AG08396 (cell line): ENCODE measurements at regions not wholly inside any gene's neighbourhood (a gene's known extent, or its start where the extent isn't known, plus 50 kb on each side); places are given as distances from the start of the nearest gene placed in this dataset.
"Not testable (repeated sequence)": the region's sequence is repeated elsewhere in the genome, so short reads cannot be mapped to it uniquely, and the experiment has no call there.

Experiments
- DNase-seq: peaks from one replicate; pipeline ENCODE4 v3.0.0; 2012; ENCODE audit warnings: low spot score, mixed read lengths

DNA sequence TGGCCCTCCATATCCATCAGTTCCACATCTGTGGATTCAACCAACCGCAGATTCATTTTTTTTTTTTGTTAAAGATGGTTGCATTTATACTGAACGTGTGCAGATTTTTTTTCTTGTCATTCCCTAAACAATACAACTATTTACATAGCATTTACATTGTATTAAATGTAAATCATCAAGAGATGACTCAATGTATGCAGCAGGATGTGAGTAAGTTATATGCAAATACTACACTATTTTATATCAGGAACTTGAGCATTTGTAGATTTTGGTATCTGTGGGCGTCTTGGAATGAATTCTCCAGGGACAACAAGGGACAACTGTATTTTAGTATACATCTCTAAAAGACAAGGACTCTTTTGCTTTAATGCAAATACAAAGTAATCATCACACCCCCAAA lies 299.2 kb upstream of the ZNF608 start:
- DNase-seq, result no peak

DNA sequence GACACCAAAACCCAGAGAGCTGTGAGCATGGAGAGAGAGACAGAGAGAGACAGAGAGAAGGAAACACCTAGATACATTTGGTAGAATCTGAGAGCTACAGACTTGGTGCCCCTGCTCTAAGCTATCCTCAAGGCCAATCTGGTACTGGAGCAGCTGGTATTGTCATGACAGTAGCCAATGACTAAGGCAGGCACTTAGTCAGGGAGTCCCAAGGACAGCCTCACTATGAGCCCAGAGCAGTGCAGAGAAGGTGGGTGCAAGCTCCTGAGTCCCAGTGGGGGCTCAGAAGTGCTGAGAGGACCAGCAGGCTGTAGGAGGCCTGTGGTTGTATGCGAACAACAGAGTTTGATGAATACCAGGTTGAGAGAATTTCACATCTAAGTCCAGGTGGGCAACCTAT lies 300.4 kb upstream of the ZNF608 start:
- DNase-seq, result no peak

DNA sequence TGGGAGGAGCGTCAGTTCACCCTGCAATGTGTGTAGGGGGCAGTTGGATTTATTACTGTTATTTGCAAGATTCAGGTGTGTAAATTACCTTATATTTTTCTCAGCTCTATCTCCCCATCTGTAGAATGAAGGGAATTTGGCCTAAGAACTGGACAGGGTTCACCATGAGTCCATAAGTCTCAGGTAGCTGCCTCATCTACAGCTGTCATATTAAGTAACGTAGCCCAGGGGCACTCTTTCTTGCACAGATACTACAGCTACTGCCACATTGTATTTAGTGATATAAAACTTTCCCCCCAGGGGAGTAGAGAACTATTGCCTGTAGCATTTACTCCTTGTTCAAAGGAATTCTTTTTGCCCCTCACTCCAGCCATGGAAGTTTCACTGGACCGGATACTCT lies 301.4 kb upstream of the ZNF608 start:
- no peak for DNase-seq

DNA sequence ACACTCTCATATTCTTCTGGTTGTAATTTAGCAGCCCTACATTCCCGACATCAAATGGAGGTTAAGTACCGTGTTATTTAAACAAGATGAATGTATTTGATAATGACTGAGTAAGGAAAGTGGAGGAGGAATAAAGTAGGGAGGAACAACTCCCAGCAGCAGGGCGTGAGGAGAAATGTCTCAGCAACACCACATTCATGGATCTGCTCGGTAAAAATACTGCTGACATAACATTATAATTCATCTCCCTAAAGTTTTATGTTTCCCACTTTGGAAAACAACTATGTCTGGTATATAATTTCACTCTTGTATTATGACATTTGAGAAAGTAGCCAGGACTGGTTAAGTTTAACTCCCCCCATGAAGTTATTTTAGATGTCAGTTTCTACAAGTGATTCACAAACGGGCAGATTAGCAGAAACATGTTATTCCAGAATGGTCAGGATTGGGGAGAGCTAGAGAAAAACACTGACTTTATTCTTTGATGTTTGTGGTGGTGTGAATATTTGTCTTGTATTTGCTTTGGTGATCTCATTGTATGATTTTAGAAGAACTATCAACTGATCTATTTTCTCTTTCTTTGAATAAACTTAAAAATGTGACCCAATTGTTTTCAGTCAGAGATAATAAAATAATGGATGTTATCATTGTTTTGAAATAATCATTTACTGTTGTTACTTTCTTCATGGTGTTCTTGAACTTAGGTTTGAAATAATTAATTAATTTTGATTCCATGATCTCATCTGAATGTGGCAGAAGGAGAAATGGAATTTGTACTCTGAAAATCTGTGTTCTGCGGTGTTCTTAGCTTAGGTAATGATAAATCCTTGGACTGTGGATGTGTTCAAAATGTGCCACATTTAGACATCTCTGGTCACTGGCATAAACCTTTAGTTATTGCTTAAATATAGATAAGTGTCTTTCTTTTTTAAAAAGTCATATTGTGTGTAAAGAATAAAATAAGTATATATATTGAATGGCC lies 303.6 kb upstream of the ZNF608 start:
- no peak for DNase-seq

DNA sequence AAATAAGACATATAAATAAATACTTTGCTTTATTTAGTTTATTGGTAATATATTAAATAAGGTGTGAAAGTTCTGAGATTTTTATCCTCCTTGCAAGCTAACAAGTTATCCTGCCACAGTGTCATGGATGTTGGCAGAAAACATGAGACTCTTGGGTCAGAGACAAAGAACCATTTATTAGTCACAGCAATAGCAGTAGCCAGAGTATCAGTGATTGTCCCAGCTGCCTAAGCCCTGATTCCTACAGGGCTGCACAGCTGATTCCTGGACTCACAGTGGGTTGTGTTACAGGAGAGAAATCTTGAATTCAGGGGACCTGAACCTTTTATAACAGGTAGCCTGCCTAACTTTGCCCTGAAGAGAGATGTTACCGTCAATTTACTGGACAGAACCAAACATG lies 304.5 kb upstream of the ZNF608 start:
- no peak for DNase-seq

DNA sequence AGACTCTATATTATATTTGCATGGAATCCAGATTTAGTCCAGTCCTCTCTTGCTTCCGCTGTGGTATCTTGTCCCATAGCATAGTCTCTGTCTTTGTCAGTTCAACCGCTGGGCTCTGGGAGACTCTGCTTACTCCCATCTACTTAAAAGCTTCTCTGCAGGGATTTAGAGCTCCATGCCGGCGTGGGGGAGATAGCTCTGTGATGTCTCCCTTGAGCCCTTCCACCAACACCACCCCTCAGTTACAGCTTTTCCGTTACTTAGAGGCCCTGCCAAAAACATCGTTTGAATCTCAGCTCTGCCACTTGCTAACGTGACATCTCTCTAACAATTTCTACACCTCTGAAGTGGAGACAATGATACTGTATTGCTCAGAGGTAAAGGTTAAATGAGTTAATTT lies 306.1 kb upstream of the ZNF608 start:
- no peak for DNase-seq

DNA sequence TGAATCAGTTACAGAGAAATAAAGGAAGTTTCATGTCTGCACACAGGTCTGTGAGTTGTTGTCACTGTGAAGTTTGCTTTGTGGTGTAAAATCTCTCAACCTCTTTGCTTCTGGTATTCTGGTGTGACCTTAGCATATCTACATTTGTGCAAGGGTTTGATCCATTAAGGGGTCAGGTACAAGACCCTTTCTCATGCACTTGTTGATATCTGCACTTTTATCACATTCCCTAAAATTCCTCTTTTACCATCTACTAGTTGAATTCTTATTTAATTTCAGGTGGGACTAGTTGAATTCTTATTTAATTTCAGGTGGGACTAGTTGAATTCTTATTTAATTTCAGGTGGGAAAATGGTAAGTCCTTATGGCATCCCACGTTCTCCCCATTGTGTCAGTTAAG lies 306.7 kb upstream of the ZNF608 start:
- DNase-seq, result no peak

DNA sequence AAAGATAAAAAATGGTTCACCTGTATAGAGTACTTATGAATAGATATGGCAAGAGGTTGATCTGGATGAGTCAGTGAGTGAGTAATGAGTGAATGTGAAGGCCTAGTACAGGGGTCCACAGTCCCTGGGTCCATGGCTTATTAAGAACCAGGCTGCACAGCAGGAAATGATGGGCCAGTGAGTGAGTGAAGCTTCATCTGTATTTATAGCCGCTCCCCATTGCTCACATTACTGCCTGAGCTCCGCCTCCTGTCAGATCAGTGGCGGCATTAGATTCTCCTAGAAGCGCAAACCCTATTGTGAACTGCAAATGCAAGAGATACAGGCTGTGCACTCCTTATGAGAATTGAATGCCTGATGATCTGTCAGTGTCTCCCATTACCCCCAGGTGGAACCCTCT lies 307.7 kb upstream of the ZNF608 start:
- DNase-seq, result no peak

DNA sequence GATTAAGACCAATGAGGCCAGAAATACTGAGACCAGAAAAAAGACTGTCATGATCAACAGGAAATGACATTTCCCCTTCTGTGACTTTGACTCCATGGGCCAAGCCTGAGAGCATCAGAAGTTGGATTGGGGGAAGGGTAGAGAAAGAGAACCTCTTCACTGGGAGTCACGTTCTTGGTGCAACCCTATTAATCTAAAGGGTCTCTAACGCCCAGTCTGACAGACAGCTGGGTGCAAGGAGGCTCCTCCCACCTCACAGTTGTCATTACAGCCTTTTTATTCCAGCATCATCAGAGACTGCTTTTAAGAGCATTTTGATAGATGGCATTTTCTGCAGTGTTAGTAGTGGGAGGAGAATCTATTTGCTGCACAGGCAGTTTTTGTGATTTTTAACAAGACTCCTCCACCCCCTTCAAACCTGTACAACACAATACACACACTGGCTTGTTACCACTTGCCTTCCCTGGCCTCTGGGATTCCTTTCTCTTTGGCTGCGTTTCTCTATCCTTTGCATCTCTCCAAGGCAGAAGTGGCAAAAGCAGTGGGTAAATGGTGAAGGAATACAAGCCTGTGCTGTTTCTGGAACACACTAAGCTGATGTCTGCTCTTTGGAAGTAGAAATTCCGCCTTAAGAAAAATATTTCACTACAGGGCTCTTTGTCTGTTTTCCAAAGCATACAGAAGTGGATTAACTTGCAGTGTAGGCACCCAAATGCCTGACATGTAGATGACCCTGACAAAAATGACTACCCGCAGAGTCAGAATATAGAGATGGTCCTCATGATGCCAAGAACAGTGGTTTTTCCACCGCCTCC lies 310.4 kb upstream of the ZNF608 start:
- no peak for DNase-seq

DNA sequence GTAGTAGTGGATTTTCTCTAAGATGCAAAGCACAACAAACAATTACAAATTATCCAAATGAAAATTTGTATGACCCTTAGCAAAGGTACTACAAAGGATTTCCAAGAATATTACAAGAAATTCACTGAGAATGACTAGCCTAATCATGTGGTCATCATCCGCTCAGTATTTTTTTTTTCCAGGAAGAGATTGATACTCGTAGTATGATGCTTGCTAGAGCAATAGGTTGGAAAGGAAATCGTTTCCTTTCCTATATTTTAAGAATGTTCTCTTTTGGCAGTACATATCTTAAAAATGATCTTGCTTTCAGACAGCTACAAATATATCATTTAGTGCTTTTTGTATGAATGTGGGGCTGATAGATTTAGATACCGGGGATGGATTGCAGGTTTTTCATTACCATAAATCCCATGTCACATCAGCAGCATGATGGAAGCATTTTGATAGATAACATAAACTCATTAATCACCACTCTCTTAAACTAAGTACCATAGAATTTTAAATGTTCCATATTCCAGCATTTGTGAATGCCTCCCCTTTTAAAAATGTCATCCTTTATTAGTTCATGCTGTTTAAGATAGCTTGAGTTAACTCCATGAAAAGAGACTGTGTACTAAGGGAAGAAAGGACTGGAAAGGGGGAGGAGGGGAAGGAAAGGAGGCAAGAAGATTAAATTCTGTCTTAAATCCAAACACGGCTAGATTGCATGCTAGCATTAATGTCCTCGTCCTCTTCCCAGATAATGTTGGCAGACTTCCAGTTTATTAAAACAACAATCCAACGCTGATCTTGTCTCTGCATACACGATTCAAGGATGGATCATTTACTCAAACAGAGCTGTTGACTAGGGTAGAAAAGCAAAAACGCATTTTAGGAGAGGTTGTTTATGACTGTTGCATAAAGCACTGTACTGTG lies 311.7 kb upstream of the ZNF608 start:
- DNase-seq, result no peak

DNA sequence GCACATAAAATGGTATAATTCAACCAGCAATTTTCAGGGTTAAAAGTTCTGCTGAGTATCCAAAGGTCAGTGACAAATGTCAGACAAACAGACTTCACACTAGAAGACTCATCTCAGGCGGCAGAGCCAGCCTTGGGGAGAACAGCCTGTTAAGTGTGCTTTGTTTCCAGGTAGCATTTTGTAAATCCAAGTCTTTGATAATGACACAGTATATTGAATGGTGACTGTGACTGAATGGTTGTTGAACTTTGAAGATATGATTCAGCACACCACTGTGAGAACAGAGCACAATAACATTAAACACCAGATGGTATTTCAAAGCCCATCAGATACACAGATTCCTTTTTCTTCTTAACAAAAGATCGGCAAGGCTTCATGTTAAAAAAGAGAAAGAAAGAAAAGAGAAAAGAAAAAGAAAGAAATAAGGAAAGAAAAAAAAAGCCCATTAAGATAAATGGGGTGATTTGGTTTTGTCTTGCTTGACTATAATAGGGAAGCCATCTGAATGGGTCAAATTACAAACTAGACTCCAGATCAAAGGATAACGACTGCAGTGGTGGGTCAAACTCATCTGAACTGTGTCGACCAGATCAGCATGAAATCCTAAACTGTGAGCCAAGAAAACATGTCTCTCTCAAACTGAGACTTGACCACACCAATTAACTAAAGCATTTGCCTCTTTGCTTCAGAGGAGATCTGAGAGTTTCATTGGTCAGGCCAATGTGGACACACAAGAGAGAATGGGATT lies 313.0 kb upstream of the ZNF608 start:
- no peak for DNase-seq

DNA sequence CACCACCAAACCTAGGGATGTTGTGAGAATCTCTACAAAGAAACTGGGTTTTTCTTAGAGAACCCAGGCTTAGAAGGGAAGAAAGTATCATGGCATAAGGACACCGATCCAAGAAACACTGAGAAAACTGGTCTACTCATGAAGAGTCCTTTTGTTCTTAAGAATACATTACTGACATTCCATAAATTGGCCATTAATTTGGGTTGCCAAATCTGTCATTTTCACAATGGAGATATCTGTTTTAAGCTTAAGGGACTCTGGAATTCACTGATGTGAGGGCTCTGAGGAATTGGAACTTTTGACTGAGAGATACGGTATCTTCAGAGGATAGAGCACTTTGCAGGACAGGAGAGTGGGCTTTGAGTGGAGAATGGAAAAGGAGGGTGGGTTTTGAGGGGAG lies 315.3 kb upstream of the ZNF608 start:
- no peak for DNase-seq

DNA sequence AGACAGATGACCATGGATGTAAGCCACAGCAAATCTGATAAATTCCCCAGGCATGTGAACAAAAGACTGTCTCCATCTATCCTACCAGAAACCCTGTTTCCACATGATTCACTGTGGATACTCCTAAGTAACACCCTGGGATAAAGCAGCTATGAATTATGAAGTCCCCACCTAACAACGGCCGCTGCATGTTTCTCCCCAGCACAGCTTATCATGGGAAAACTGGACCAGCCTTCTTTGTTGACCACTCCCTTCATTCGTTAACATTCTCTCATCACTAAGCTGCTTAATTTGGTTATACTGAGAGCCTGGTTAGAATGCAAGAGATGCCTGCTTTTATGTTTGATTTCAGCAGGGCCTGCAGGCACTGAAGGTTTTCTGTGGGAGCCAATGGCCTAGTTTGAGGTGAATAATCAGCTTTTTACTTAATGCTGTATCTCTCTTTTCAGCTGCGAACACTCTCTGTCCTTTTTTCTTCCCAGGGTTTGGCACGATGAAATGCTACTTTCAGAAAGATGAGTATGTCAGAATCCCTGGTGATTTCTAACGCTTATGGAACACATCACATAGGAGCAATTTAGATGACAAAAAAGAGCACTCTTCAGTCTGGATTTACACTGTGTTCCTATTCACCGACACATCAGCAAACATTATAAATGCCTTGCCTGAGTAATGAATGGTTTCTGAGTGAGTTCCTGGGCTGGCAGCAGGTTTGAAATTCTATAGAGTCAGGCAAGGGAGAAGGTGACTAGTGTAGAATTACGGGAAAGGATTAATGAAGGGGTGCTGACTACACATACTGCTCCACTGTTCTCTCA lies 318.4 kb upstream of the ZNF608 start:
- no peak for DNase-seq

DNA sequence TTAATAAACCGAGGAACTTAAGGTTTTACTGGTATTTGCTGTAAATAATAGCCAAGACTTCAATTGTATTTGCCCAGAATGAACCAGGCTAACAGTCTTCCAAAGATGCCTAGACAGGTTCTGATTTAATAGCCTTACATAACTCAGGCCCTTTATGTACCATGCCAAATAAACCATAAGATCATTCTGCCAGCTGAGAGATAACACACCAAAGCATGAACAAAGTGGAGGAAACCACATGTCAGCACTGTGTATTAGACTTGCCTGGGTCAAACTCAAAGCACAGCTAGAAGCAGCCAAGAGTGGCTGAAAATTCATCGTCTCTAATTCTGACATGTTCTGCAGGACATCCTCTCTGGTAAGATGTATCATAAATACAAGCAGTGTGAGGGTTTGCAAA lies 319.3 kb upstream of the ZNF608 start:
- no peak for DNase-seq

DNA sequence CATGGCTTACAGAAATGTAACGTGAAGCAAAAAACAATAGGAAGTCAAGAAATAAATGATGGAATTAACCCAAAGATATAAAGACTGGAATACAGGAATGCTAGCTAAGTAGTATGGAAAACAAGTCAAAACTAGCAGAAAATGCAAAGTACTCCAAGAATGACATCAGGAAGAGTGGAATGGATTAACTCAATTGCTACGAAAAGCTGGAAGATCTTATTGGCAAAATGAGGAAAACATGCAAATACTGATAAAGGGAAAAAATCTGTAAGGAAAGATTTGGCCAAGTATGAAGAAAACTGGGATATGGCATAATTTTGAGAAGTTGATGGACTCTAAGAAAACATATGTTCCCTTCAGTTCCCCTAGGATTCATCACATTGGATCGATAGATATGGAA lies 324.5 kb upstream of the ZNF608 start:
- DNase-seq, result no peak

DNA sequence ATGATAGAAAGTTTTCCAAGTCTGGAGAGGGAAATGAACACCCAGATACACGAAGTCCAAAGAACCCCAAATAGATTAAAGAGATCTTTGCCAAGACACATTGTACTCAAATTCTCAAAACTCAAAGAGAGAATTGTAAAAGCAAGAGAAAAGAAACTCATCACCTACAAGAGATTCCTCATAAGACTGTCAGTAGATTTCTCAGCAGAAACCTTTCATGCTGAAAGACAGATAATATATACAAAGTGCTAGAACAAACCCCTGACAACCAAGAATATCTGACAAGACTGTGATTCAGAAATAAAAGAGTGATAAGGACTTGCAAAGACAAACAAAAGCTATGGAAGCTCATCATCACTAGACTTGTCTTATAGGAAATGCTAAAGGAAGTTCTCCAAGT lies 326.7 kb upstream of the ZNF608 start:
- DNase-seq, result no peak

DNA sequence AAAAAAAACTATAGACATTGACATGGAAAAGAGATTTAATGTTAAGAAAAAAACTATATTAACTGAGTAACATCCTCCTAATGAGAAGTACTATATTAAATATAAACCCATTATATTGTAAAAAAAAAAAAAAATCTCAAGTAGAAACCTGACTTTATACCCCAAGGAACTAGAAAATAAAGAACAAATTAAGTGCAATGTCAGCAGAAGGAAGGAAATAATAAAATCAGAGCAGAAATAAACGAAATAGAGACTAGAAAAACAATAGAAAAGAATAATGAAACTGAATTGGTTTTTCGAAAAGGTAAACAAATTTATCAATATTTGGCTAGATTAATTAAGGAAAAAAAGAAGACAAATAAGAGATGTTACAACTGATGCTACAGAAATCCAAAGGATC lies 329.1 kb upstream of the ZNF608 start:
- no peak for DNase-seq

DNA sequence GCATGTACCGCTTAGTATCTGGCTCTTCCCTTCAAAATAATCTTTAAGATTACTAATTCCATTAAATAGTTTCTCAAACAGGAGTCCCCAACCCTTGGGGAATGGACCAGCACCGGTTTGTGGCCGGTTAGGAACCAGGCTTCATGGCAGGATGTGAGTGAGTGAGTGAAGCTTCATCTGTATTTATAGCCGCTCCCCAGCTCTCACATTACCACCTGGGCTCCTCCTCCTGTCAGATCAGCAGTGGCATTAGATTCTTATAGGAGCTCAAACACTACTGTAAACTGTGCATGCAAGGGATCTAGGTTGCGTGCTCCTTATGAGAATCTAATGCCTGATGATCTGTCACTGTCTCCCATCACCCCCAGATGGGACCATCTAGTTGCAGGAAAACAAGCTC lies 332.6 kb upstream of the ZNF608 start:
- not testable (repeated sequence) for DNase-seq

DNA sequence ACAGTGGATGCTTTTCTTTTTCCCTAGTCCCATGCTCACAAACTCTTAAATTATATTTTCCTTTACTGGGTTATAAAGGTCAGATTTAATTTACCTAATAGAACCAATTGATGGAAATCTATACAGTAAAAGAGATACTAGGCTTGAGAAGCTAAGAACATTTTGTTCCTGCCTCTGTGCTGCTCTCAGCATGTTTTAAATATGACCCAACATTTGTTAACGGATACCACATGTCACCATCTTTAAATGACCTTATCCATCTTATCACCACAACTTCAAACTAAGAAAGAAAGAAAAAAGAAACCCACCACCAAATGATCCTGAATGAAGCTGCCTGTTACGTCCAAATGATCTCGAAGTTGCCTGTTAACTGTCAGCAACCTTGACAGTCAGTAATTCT lies 334.7 kb upstream of the ZNF608 start:
- no peak for DNase-seq

DNA sequence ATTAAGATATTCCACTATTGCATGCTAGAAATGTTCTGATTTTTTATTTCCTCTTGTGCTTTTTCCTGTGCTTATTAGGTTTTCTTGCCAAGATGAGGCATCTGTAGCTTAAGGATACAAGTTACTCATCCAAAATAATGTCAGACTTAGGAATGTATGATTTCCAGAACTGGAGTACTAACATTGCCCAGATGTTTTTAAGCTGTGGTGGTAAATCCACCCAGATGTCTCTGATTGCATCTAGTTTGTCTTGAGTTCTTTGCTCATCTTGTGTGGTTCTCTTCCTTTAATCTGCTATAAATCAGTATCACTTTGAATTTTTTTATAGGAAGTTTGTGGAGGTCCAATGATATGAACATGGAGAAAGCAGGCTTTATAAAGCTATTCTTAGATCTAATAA lies 337.5 kb upstream of the ZNF608 start:
- peak; percentile 68 for DNase-seq
